CD4-positive, alpha-beta T cell treated with Interleukin-1 beta for 1 hour (primary cell): ENCODE measurements at regions not wholly inside any gene's neighbourhood (a gene's known extent, or its start where the extent isn't known, plus 50 kb on each side); places are given as distances from the start of the nearest gene placed in this dataset.

ENCODE experiments used
- DNase-seq, 2 donors: peaks; one replicate each; pipeline ENCODE4 v3.0.0-alpha.2; 2020 to 2022

- no peak for DNase-seq
Measured at GRCh38 chr3:55413236-55413635, 73.9 kb downstream of the WNT5A start.

- no peak for DNase-seq
Measured at GRCh38 chr3:55412545-55412944, 74.6 kb downstream of the WNT5A start.

GRCh38 chr3:55409806-55410205, 77.3 kb downstream of the WNT5A start:
- no peak for DNase-seq

- no peak for DNase-seq
Measured at GRCh38 chr3:55408193-55408826, 78.8 kb downstream of the WNT5A start.

GRCh38 chr3:55407426-55407820, 79.7 kb downstream of the WNT5A start:
- no peak for DNase-seq

- DNase-seq = no peak
Measured at GRCh38 chr3:55406696-55407425, 80.2 kb downstream of the WNT5A start.

- DNase-seq = no peak
Measured at GRCh38 chr3:55405436-55405835, 81.7 kb downstream of the WNT5A start.

- DNase-seq = no peak
Measured at GRCh38 chr3:55402886-55403609, 84.1 kb downstream of the WNT5A start.

GRCh38 chr3:55380561-55380960, 106.5 kb downstream of the WNT5A start:
- no peak for DNase-seq

- DNase-seq = no peak
Measured at GRCh38 chr3:55376753-55377347, 110.3 kb downstream of the WNT5A start.

- DNase-seq = no peak
Measured at GRCh38 chr3:55373423-55373822, 113.7 kb downstream of the WNT5A start.

GRCh38 chr3:55370272-55370671, 116.8 kb downstream of the WNT5A start:
- no peak for DNase-seq

- DNase-seq = no peak
Measured at GRCh38 chr3:55369141-55369847, 117.8 kb downstream of the WNT5A start.

- DNase-seq = no peak
Measured at GRCh38 chr3:55368366-55368765, 118.7 kb downstream of the WNT5A start.

- DNase-seq = no peak
Measured at GRCh38 chr3:55367384-55367783, 119.7 kb downstream of the WNT5A start.

GRCh38 chr3:55364421-55364820, 122.7 kb downstream of the WNT5A start:
- no peak for DNase-seq

GRCh38 chr3:55362210-55362960, 124.7 kb downstream of the WNT5A start:
- DNase-seq = no peak

GRCh38 chr3:55357796-55358195, 129.3 kb downstream of the WNT5A start:
- DNase-seq = no peak

- DNase-seq = no peak
Measured at GRCh38 chr3:55352668-55353067, 134.4 kb downstream of the WNT5A start.

- no peak for DNase-seq
Measured at GRCh38 chr3:55349851-55350250, 137.3 kb downstream of the WNT5A start.

GRCh38 chr3:55343486-55344357, 143.4 kb downstream of the WNT5A start:
- no peak for DNase-seq
